ENCODE measurements at regions not wholly inside any gene's neighbourhood (a gene's known extent, or its start where the extent isn't known, plus 50 kb on each side); places are given as distances from the start of the nearest gene placed in this dataset.
"Not testable (repeated sequence)": the region's sequence is repeated elsewhere in the genome, so short reads cannot be mapped to it uniquely, and the experiment has no call there.

DNA sequence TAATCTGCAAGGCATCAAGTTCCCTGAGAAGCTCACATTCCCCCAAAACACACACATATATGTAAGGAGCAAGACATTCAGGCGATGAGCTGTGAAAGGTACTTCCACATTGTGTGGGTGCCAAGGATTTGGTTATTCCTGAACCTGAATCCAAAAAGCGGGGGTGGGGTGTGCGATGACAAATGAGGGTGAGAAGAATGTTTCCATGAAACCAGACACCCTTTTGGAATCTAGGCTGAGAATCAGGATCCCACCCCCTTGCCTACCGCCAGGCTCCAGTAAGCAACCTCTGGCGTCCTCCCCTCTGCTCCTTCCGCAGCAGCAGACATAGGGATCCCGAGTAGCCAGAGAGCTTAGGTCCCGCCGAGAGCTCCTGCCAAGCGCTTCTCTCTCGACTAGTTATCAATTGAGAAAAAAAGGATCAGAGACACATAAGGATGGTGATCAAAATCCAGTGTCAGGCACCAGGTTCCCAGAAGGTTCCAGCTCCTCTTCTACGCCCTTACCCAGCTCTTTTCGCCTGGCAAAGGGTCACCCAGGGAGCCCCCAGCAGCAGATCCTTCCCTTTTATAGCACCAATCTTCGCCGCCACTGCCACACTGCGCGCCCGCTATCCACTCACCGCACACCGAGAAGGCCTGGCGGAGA lies 191.1 kb downstream of the USP22 start:
- not testable (repeated sequence) for DNase-seq

GRCh38 chr17:20852239-20852989 lies 190.4 kb downstream of the USP22 start:
- DNase-seq = peak in 1 of 5 donors; percentile 8

GRCh38 chr17:20852990-20853370 lies 189.8 kb downstream of the USP22 start:
- no peak for DNase-seq

DNA sequence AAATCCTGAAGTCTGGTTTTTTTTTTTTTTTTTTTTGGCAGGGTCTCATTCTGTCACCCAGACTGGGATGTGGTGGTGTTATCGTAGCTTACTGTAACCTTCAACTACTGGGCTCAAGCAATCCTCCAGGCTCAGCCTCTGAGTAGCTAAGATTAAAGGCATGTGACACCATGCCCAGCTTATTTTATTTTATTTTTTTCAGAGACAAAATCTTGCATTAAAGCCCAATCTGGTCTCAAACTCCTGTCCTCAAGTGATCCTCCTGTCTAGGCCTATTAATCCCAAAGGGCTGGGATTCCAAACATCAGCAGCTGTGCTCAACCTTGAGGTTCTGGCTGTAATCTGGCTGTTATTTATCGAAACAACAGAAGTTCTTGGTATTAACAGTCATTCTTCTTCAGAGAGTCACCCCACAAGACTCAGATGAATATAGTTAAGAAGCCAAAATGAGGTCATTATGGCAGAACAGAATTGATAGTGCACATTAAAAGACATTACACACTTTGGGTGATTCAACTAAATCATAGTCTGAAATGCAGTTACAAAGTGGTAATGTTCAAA lies 186.8 kb downstream of the USP22 start:
- not testable (repeated sequence) for DNase-seq

DNA sequence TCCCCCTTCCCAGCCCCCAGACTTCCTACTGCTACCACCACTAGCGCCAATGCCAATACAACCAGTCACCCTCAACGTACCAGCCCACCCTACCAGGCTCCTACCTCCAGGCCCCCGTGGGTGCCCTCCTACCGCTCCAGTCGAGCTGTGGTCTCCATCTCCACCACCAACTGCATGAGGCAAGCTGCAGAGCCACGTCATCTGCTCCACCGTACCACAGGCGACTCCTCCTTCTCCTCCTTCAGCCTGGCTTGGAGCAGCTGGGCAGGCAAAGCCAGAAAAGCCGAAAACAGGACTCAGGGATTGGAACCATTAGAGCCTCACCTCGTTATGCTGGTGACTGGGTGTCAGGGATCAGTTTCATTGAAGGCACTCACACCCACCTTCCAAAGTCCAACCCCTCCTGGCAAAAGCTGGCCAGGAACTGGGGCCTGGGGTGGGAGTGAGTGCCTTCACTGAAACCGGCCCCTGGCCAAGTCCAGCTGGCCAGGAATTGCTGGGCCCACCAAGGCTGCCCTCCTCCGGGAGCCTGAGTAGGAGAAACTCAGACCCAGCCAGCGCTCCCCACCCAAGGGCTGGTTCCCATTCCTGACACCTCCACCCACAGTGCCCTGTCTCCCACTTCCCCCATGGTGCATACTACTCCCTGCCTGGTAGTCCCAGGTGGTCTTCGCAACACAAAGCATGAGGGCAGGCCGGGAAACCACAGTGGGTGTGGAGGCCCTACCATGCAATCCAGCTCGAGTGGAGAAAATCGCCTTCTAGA lies 176.2 kb downstream of the USP22 start:
- DNase-seq = not testable (repeated sequence)

- not testable (repeated sequence) for DNase-seq
Observed at GRCh38 chr17:20867436-20867937, 175.3 kb downstream of the USP22 start.

- DNase-seq = not testable (repeated sequence)
Observed at GRCh38 chr17:20867938-20868661, 174.7 kb downstream of the USP22 start.

GRCh38 chr17:20868662-20869007 lies 174.2 kb downstream of the USP22 start:
- DNase-seq = not testable (repeated sequence)

DNA sequence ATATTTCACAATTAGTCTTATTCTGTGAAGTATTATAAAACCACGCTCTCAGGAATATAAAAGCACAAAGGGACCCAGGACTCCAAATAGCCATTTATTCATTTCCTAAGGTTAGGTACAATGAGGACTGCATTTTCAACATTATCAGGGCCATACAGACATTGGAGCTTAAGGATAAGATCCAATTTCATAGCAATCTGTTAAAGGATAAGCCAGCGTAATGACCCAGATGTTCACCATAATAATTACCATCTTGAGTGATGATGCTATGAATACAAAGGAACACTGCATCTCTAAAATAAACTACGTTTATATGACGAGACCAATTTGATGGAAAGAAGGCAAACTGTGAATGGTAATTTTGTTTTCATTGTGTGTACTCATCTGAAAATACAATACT lies 169.6 kb downstream of the USP22 start:
- not testable (repeated sequence) for DNase-seq

GRCh38 chr17:20873688-20874328 lies 169.0 kb downstream of the USP22 start:
- DNase-seq = not testable (repeated sequence)

GRCh38 chr17:20877384-20877783 lies 165.4 kb downstream of the USP22 start:
- not testable (repeated sequence) for DNase-seq

GRCh38 chr17:20890338-20890737 lies 152.5 kb downstream of the USP22 start:
- DNase-seq = no peak

GRCh38 chr17:20895426-20895825 lies 147.4 kb downstream of the USP22 start:
- not testable (repeated sequence) for DNase-seq

GRCh38 chr17:20896153-20896649 lies 146.6 kb downstream of the USP22 start:
- DNase-seq = peak in 3 of 5 donors; percentile 3 to 18 (median 16)

GRCh38 chr17:20898726-20899125 lies 144.1 kb downstream of the USP22 start:
- not testable (repeated sequence) for DNase-seq

- DNase-seq = not testable (repeated sequence)
Observed at GRCh38 chr17:20902496-20902895, 140.3 kb downstream of the USP22 start.

GRCh38 chr17:20903549-20903948 lies 139.3 kb downstream of the USP22 start:
- DNase-seq = not testable (repeated sequence)

DNA sequence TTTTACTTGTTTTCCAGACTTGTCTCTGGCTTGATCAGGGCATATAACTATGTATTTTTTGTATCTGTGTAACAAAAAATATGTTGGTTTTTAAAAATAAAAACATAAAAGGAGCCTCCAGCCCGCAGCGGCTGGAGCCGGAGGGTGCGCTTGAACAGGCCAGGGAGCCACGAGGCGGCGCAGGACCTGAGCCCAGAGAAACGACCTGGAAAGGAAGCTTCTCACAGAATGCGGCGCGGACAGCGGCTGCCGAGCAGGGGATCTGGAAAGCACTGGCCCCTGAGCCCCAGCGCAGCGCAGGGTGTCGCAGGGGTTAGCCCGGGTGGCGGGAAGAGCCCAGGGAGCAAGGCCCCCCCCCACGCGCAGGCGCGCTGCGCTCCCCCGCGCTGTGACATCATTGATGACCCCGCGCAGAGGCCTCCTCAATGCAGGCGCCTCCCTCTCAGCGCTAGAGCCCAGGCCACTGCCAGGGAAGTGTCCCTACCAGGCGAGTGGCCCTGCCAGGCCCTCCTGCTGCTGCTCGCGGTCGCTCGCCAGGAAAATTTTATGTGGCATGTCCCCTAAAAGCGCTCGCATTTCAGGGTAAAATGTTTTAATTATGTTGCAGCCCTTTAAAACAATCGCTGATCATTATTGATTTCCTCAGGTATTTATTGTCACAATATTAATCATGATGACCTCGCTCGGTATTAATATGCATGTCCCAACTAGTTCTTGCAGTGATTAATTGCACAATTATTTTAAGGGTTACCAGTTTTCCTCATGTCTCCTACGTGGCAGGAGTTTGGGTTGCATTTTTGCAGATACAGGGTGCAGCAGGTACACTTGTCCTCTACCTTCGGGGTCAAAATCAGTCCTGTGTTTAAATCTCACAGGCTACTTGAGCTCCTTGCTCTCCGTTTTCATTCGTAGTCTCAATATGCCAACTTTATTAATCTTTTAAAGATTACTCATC lies 134.2 kb downstream of the USP22 start:
- peak; percentile 45 to 85 (median 61) for DNase-seq

GRCh38 chr17:20914658-20915057 lies 128.2 kb downstream of the USP22 start:
- no peak for DNase-seq

DNA sequence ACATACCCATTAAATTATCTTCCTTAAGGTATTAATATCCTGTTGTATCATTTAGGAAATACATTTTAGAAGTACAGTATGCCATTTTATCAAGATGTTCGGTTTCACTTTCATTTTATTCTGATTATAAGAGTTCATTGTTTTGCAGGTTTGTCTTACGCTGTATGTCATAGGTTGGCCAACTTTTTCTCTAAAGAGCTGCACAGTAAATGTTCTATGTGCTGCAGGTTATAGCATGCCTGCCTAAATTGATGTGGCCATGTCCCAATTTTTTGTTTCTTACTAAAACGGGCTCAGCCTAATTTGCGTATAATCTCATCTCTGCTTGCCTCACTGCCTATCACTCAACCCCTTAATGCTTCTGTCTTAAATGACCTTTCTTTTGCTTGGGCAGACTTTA lies 126.4 kb downstream of the USP22 start:
- DNase-seq = no peak
